Gastrocnemius medialis (tissue), 4 donors: ENCODE measurements at regions not wholly inside any gene's neighbourhood (a gene's known extent, or its start where the extent isn't known, plus 50 kb on each side); places are given as distances from the start of the nearest gene placed in this dataset.

Experiments used
- ATAC-seq, 2 donors: fragments of 150-250 bp; one replicate each; pipeline ENCODE4 v1.9.1; 2016
- DNase-seq, 2 donors: peaks; one replicate each; pipeline ENCODE4 v3.0.0-alpha.2; 2019
- H3K27ac ChIP-seq, 4 donors: fragments of 200-600 bp; sonication (generic); 1 replicate in 1 of 4; 2 replicates in 3 of 4; pipeline ENCODE4 v1.5.1; 2016 to 2018; ENCODE audit warnings: mild to moderate bottlenecking in 2 of 4, moderate library complexity in 1 of 4
- H3K27me3 ChIP-seq, 3 donors: fragments of 200-600 bp; sonication (generic) in 2 of 3; 1 replicate in 1 of 3; 2 replicates in 2 of 3; pipeline versions ENCODE4 v1.5.1 to v1.6.0; 2016 to 2019; ENCODE audit warnings: mild to moderate bottlenecking in 1 of 3, moderate library complexity in 1 of 3
- H3K36me3 ChIP-seq, 2 donors: fragments of 200-600 bp; sonication (generic) in 1 of 2; one replicate each; pipeline ENCODE4 v1.5.1; 2017 to 2018
- H3K4me1 ChIP-seq, 2 donors: fragments of 200-600 bp; sonication (generic) in 1 of 2; one replicate each; pipeline ENCODE4 v1.5.1; 2016 to 2017; ENCODE audit warnings: mild to moderate bottlenecking in 2 of 2
- H3K4me3 ChIP-seq, 4 donors: fragments of 200-600 bp; sonication (generic) in 3 of 4; 1 replicate in 1 of 4; 2 replicates in 3 of 4; pipeline ENCODE4 v1.5.1; 2016 to 2019; ENCODE audit warnings: mild to moderate bottlenecking in 2 of 4
- H3K9me3 ChIP-seq, 3 donors: fragments of 200-600 bp; sonication (generic) in 2 of 3; 1 replicate in 1 of 3; 2 replicates in 2 of 3; pipeline ENCODE4 v1.5.1; 2016 to 2019
- CTCF ChIP-seq, 5 experiments: fragments of 450-650 bp in 3 of 5; fragments of 200-600 bp in 2 of 5; sonication (generic) in 2 of 5; IDR thresholded peaks in 4 of 5; conservative IDR thresholded peaks in 1 of 5; 1 replicate in 4 of 5; 2 replicates in 1 of 5; pipeline ENCODE4 v1.5.1; 2016 to 2019; ENCODE audit warnings: antibody characterized with exemption in 5 of 5, mild to moderate bottlenecking in 3 of 5, moderate library complexity in 3 of 5
- POLR2A ChIP-seq, 2 donors: fragments of 450-650 bp; IDR thresholded peaks; one replicate each; pipeline ENCODE4 v1.6.1; 2017; ENCODE audit warnings: antibody characterized with exemption in 2 of 2, mild to moderate bottlenecking in 2 of 2, moderate library complexity in 2 of 2
- in situ Hi-C, 4 donors: fragments of 200-750 bp; cut with MboI; loops; one replicate each; pipeline versions ENCODE4 v1.15.0 to v1.8.0; 2017; ENCODE audit warnings: low sequenced_read_pairs in 4 of 4
- intact Hi-C: fragments of 100-400 bp; cut with DNase I; formaldehyde crosslinking; loops from one replicate; pipeline ENCODE4 v1.15.1; 2023; ENCODE audit warnings: low total_unique reads

GRCh38 chr10:91032611-91033206 lies 111.8 kb upstream of the ANKRD1 start:
- DNase-seq = peak; percentile 13 to 48
- intact Hi-C loops = no loop called here

GRCh38 chr10:91033324-91033950 lies 112.5 kb upstream of the ANKRD1 start:
- DNase-seq (no peak), ATAC-seq (no peak)
- Histone ChIP-seq H3K27ac (no peak overlapping the region), H3K4me1 (peaks cover 18 to 24% of the 10 kb centered on the region in 2 donors), H3K9me3 (no peaks in the 10 kb centered on the region), H3K4me3 (no peak overlapping the region), H3K36me3 (no peaks in the 10 kb centered on the region), H3K27me3 (no peaks in the 10 kb centered on the region)
- intact Hi-C loops (no loop called here), in situ Hi-C loops (no loop called here)
- TF ChIP-seq POLR2A (IDR thresholded peaks at IDR 0.05) (no peak), CTCF (IDR thresholded peaks at IDR 0.05 in 4 of 5, conservative IDR thresholded peaks at IDR 0.05 in 1 of 5) (no peak)

More at GRCh38 chr10:91032611-91033206, 111.8 kb upstream of the ANKRD1 start:
- in situ Hi-C loops = no loop called here
- H3K27ac ChIP-seq = no peak overlapping the region
- no peaks in the 10 kb centered on the region for H3K9me3 ChIP-seq
- H3K4me1 ChIP-seq = peaks cover 14 to 17% of the 10 kb centered on the region in 2 donors
- no peak for TF ChIP-seq CTCF (IDR thresholded peaks at IDR 0.05 in 4 of 5, conservative IDR thresholded peaks at IDR 0.05 in 1 of 5)
- no peak for TF ChIP-seq POLR2A (IDR thresholded peaks at IDR 0.05)
- no peaks in the 10 kb centered on the region for H3K36me3 ChIP-seq
- no peak overlapping the region for H3K4me3 ChIP-seq
- H3K27me3 ChIP-seq = no peaks in the 10 kb centered on the region
- ATAC-seq = peak in 1 of 2 donors; percentile 23

- peak overlapping the region in 1 of 4 donors; percentile 22 for H3K27ac ChIP-seq
- no peaks in the 10 kb centered on the region for H3K27me3 ChIP-seq
- H3K4me3 ChIP-seq = no peak overlapping the region
- no peaks in the 10 kb centered on the region for H3K36me3 ChIP-seq
- H3K4me1 ChIP-seq = peaks cover 18 to 24% of the 10 kb centered on the region in 2 donors
- ATAC-seq = no peak
- no peak for DNase-seq
- intact Hi-C loops = no loop called here
- in situ Hi-C loops = no loop called here
- no peaks in the 10 kb centered on the region for H3K9me3 ChIP-seq
- TF ChIP-seq CTCF (IDR thresholded peaks at IDR 0.05 in 4 of 5, conservative IDR thresholded peaks at IDR 0.05 in 1 of 5) (no peak), POLR2A (IDR thresholded peaks at IDR 0.05) (no peak)
These were observed 113.2 kb upstream of the ANKRD1 start for GRCh38 chr10:91034042-91034441.

GRCh38 chr10:91034494-91035159 lies 113.7 kb upstream of the ANKRD1 start:
- no peak for TF ChIP-seq CTCF (IDR thresholded peaks at IDR 0.05 in 4 of 5, conservative IDR thresholded peaks at IDR 0.05 in 1 of 5)
- no peak for TF ChIP-seq POLR2A (IDR thresholded peaks at IDR 0.05)
- peaks cover 18 to 24% of the 10 kb centered on the region in 2 donors for H3K4me1 ChIP-seq
- no peaks in the 10 kb centered on the region for H3K27me3 ChIP-seq
- intact Hi-C loops (no loop called here), in situ Hi-C loops (no loop called here)
- H3K36me3 ChIP-seq = no peaks in the 10 kb centered on the region
- H3K4me3 ChIP-seq = no peak overlapping the region
- ATAC-seq (peak in 1 of 2 donors; percentile 32), DNase-seq (peak; percentile 33 to 46)
- H3K9me3 ChIP-seq = no peaks in the 10 kb centered on the region
- peak overlapping the region in 1 of 4 donors; percentile 22 for H3K27ac ChIP-seq
